ENCODE measurements at regions not wholly inside any gene's neighbourhood (a gene's known extent, or its start where the extent isn't known, plus 50 kb on each side); places are given as distances from the start of the nearest gene placed in this dataset.

- Histone ChIP-seq H3K36me3 (replicated peaks; ENCODE audit: control insufficient read depth, insufficient read depth, low read length) (no peaks in the 10 kb centered on the region), H3K4me3 (ENCODE audit: insufficient read depth, low read depth, low read length) (no peak overlapping the region), H3K27me3 (ENCODE audit: control insufficient read depth, insufficient read depth, low read length) (no peaks in the 10 kb centered on the region)
- DNase-seq: no peak
Measured at GRCh38 chr5:158530115-158530514, 569.6 kb downstream of the EBF1 start.

- no peak overlapping the region for H3K4me3 ChIP-seq (ENCODE audit: insufficient read depth, low read depth, low read length)
- DNase-seq: no peak
Measured at GRCh38 chr5:158529454-158529853, 570.3 kb downstream of the EBF1 start.

GRCh38 chr5:158525663-158526062 lies 574.1 kb downstream of the EBF1 start:
- no peak for DNase-seq
- Histone ChIP-seq H3K27me3 (ENCODE audit: control insufficient read depth, insufficient read depth, low read length) (no peaks in the 10 kb centered on the region), H3K36me3 (replicated peaks; ENCODE audit: control insufficient read depth, insufficient read depth, low read length) (no peaks in the 10 kb centered on the region), H3K4me3 (ENCODE audit: insufficient read depth, low read depth, low read length) (no peak overlapping the region)

More at GRCh38 chr5:158529454-158529853, 570.3 kb downstream of the EBF1 start:
- Histone ChIP-seq H3K27me3 (ENCODE audit: control insufficient read depth, insufficient read depth, low read length) (no peaks in the 10 kb centered on the region), H3K36me3 (replicated peaks; ENCODE audit: control insufficient read depth, insufficient read depth, low read length) (no peaks in the 10 kb centered on the region)

- Histone ChIP-seq H3K27me3 (ENCODE audit: control insufficient read depth, insufficient read depth, low read length) (no peaks in the 10 kb centered on the region), H3K36me3 (replicated peaks; ENCODE audit: control insufficient read depth, insufficient read depth, low read length) (no peaks in the 10 kb centered on the region), H3K4me3 (ENCODE audit: insufficient read depth, low read depth, low read length) (no peak overlapping the region)
- no peak for DNase-seq
Measured at GRCh38 chr5:158524070-158524469, 575.6 kb downstream of the EBF1 start.

- H3K27me3 ChIP-seq (ENCODE audit: control insufficient read depth, insufficient read depth, low read length): no peaks in the 10 kb centered on the region
- no peaks in the 10 kb centered on the region for H3K36me3 ChIP-seq (replicated peaks; ENCODE audit: control insufficient read depth, insufficient read depth, low read length)
- H3K4me3 ChIP-seq (ENCODE audit: insufficient read depth, low read depth, low read length): no peak overlapping the region
- no peak for DNase-seq
Measured at GRCh38 chr5:158522776-158523175, 576.9 kb downstream of the EBF1 start.

- Histone ChIP-seq H3K36me3 (replicated peaks; ENCODE audit: control insufficient read depth, insufficient read depth, low read length) (no peaks in the 10 kb centered on the region), H3K27me3 (ENCODE audit: control insufficient read depth, insufficient read depth, low read length) (no peaks in the 10 kb centered on the region), H3K4me3 (ENCODE audit: insufficient read depth, low read depth, low read length) (no peak overlapping the region)
- no peak for DNase-seq
Measured at GRCh38 chr5:158521995-158522394, 577.7 kb downstream of the EBF1 start.

- no peak for DNase-seq
- Histone ChIP-seq H3K4me3 (ENCODE audit: insufficient read depth, low read depth, low read length) (no peak overlapping the region), H3K27me3 (ENCODE audit: control insufficient read depth, insufficient read depth, low read length) (no peaks in the 10 kb centered on the region), H3K36me3 (replicated peaks; ENCODE audit: control insufficient read depth, insufficient read depth, low read length) (no peaks in the 10 kb centered on the region)
Measured at GRCh38 chr5:158519433-158520021, 580.2 kb downstream of the EBF1 start.

GRCh38 chr5:158516521-158516920 lies 583.2 kb downstream of the EBF1 start:
- DNase-seq: no peak
- H3K27me3 ChIP-seq (ENCODE audit: control insufficient read depth, insufficient read depth, low read length): no peaks in the 10 kb centered on the region
- H3K36me3 ChIP-seq (replicated peaks; ENCODE audit: control insufficient read depth, insufficient read depth, low read length): no peaks in the 10 kb centered on the region
- no peak overlapping the region for H3K4me3 ChIP-seq (ENCODE audit: insufficient read depth, low read depth, low read length)

GRCh38 chr5:158514986-158515359 lies 584.7 kb downstream of the EBF1 start:
- no peaks in the 10 kb centered on the region for H3K27me3 ChIP-seq (ENCODE audit: control insufficient read depth, insufficient read depth, low read length)
- H3K4me3 ChIP-seq (ENCODE audit: insufficient read depth, low read depth, low read length): no peak overlapping the region
- H3K36me3 ChIP-seq (replicated peaks; ENCODE audit: control insufficient read depth, insufficient read depth, low read length): no peaks in the 10 kb centered on the region
- DNase-seq: no peak

GRCh38 chr5:158514319-158514985 lies 585.3 kb downstream of the EBF1 start:
- H3K4me3 ChIP-seq (ENCODE audit: insufficient read depth, low read depth, low read length): no peak overlapping the region
- DNase-seq: no peak

GRCh38 chr5:158513490-158514318 lies 586.0 kb downstream of the EBF1 start:
- Histone ChIP-seq H3K4me3 (ENCODE audit: insufficient read depth, low read depth, low read length) (no peak overlapping the region), H3K27me3 (ENCODE audit: control insufficient read depth, insufficient read depth, low read length) (no peaks in the 10 kb centered on the region), H3K36me3 (replicated peaks; ENCODE audit: control insufficient read depth, insufficient read depth, low read length) (no peaks in the 10 kb centered on the region)
- no peak for DNase-seq

More at GRCh38 chr5:158514319-158514985, 585.3 kb downstream of the EBF1 start:
- H3K36me3 ChIP-seq (replicated peaks; ENCODE audit: control insufficient read depth, insufficient read depth, low read length): no peaks in the 10 kb centered on the region
- no peaks in the 10 kb centered on the region for H3K27me3 ChIP-seq (ENCODE audit: control insufficient read depth, insufficient read depth, low read length)

- DNase-seq: no peak
Measured at GRCh38 chr5:158511454-158511853, 588.3 kb downstream of the EBF1 start.

GRCh38 chr5:158510479-158510878 lies 589.2 kb downstream of the EBF1 start:
- DNase-seq: no peak
- Histone ChIP-seq H3K27me3 (ENCODE audit: control insufficient read depth, insufficient read depth, low read length) (no peaks in the 10 kb centered on the region), H3K4me3 (ENCODE audit: insufficient read depth, low read depth, low read length) (no peak overlapping the region), H3K36me3 (replicated peaks; ENCODE audit: control insufficient read depth, insufficient read depth, low read length) (no peaks in the 10 kb centered on the region)

More at GRCh38 chr5:158511454-158511853, 588.3 kb downstream of the EBF1 start:
- Histone ChIP-seq H3K36me3 (replicated peaks; ENCODE audit: control insufficient read depth, insufficient read depth, low read length) (no peaks in the 10 kb centered on the region), H3K27me3 (ENCODE audit: control insufficient read depth, insufficient read depth, low read length) (no peaks in the 10 kb centered on the region), H3K4me3 (ENCODE audit: insufficient read depth, low read depth, low read length) (no peak overlapping the region)

- Histone ChIP-seq H3K36me3 (replicated peaks; ENCODE audit: control insufficient read depth, insufficient read depth, low read length) (no peaks in the 10 kb centered on the region), H3K27me3 (ENCODE audit: control insufficient read depth, insufficient read depth, low read length) (no peaks in the 10 kb centered on the region), H3K4me3 (ENCODE audit: insufficient read depth, low read depth, low read length) (no peak overlapping the region)
- no peak for DNase-seq
Measured at GRCh38 chr5:158506648-158507047, 593.1 kb downstream of the EBF1 start.

- Histone ChIP-seq H3K4me3 (ENCODE audit: insufficient read depth, low read depth, low read length) (no peak overlapping the region), H3K36me3 (replicated peaks; ENCODE audit: control insufficient read depth, insufficient read depth, low read length) (no peaks in the 10 kb centered on the region), H3K27me3 (ENCODE audit: control insufficient read depth, insufficient read depth, low read length) (no peaks in the 10 kb centered on the region)
- DNase-seq: no peak
Measured at GRCh38 chr5:158502686-158503085, 597.0 kb downstream of the EBF1 start.
